Endometrial microvascular endothelial cells (primary cell): ENCODE measurements at regions not wholly inside any gene's neighbourhood (a gene's known extent, or its start where the extent isn't known, plus 50 kb on each side); places are given as distances from the start of the nearest gene placed in this dataset.

Experiments used
- in situ Hi-C: cut with HindIII; loops from 2 replicates; pipeline ENCODE4 v1.10.0; 2017; ENCODE audit warnings: low sequenced_read_pairs, low pct_unique_long_range_greater_than_20kb; ENCODE audit errors: inconsistent ontology term

- in situ Hi-C loops: no loop called here
Observed at GRCh38 chr9:14560194-14560593, 133.0 kb downstream of the ZDHHC21 start.

DNA sequence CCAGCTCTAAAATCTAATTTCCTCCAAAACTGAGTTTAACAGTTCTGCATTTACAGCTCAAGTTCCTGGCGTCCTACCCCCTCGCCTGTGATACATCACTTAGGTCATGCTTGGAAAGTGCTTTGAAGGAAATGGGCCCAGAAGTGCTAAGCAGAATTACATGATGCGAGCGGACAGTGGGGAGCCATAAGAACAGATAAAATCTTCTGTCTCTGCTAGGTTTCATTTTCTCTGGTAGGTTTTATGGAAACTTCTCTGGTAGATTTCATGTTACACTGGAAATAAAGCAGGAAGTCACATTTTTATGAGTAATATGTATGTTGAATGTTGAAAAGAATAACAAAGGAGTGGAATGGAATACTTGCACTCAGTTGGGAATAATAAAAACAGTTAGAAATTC, 138.3 kb downstream of the ZDHHC21 start:
- in situ Hi-C loops: no loop called here

DNA sequence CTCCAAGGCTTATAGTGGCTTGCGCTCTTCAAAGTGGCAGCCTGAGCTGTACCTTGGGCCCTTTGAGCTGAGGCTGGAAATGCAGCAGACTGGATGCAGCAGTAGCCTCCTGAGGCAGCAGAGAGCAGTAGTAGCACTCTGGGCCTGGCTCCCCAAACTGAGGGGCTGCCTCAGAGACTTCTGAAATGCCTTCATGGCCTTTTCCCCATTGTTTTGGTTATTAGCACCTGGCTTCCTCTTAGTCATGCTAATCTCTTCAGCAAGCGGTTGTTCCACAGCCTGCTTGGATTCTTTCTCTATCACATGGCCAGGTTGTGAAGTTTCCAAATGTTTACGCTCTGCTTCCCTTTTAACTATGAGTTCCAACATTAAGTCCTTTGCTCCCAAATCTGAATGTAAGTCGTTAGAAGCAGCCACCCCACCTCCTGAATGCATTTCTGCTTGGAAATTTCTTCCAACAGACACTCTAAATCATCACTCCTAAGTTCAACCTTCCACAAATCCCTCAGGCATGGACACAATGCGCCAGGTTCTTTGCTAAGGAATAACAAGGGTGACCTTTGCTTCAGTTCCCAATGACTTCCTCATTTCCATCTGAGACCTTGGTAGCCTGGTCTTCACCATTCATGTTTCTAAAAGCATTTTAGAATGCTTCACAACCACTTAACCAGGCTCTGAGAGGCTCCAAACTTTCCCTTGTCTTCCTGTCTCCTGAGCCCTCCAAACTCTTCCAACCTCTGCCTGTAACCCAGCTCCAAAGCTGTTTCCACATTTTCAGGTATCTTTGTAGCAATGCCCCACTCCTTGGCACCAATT, 145.8 kb downstream of the ZDHHC21 start:
- in situ Hi-C loops: no loop called here

- in situ Hi-C loops: no loop called here
Observed at GRCh38 chr9:14546693-14547092, 146.5 kb downstream of the ZDHHC21 start.

- in situ Hi-C loops: no loop called here
Observed at GRCh38 chr9:14542071-14542470, 151.2 kb downstream of the ZDHHC21 start.

GRCh38 chr9:14538526-14538925, 154.7 kb downstream of the ZDHHC21 start:
- in situ Hi-C loops: no loop called here

DNA sequence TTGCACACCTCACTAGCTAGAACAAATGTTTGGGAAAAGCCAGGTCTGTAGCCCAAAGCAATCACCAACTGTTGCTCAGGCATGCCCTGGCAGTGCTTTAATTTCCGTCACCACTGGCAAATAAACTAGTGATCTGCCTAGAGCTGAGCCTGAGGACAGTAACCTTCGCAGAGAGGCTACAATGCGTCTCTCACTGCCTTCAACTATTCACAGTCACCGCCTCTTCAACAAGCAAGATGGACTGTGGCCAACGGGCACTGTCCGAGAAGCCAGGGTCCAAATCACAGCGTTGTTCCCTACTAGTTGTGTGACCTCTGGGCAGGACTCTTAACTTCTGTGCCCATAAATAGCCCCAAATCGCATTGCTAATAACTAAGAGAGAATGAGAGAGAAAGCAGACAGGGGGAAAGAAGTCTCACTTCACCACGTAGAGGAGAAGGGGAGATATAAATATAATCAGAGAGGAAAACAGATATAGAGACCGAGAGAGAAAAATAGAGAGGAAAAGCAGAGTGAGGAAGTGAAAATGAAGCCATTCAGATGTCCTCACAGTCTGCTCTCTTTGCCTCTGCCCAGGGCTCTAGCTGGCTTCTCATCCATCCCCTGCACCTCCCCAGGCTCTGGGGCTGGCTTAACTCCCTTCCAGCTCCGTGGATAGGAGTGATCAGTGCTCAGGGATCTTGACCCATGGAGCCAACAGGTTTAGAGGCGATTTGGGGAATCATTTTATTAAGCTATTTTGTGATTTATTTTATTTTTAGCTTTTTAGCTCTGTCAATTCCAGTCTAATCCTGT, 157.9 kb downstream of the ZDHHC21 start:
- in situ Hi-C loops: no loop called here

DNA sequence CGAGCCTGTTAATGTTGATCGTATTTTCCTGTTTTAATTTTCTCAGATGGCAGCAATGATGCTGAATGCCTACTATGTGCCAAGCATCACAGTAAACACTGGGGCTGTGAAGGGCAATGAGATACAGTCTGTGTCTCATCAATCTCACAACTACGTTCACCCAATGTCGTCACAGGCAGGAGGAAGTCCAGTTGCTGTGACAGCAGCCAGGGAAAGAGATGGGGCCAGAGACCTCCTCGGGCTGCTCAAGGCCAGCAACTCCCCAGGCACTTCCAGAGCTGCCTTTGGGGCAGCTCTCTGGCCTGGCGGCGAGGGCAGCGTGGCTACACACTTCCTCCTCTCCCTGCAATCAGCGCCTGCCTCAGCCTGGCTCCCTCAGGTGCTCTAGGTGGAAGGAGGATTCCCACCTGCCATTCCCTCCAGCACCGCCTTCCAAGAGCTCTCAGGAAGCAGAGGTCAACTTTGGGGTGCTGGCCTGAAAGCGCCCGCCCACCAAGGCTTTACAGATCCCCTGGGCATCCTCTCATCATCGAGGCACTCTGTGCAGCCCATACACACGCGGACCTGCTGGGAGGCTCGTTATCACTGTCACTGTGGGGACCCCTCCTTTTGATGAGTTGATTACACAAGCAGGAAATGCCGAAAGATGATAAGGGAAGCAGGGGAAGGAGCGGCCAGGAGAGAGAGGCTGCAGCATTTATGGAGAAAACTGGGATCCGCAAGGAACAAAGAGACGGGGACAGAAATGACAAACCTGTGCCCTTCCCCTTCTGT, 159.2 kb downstream of the ZDHHC21 start:
- in situ Hi-C loops: no loop called here

GRCh38 chr9:14532456-14533115, 160.6 kb downstream of the ZDHHC21 start:
- in situ Hi-C loops: no loop called here

DNA sequence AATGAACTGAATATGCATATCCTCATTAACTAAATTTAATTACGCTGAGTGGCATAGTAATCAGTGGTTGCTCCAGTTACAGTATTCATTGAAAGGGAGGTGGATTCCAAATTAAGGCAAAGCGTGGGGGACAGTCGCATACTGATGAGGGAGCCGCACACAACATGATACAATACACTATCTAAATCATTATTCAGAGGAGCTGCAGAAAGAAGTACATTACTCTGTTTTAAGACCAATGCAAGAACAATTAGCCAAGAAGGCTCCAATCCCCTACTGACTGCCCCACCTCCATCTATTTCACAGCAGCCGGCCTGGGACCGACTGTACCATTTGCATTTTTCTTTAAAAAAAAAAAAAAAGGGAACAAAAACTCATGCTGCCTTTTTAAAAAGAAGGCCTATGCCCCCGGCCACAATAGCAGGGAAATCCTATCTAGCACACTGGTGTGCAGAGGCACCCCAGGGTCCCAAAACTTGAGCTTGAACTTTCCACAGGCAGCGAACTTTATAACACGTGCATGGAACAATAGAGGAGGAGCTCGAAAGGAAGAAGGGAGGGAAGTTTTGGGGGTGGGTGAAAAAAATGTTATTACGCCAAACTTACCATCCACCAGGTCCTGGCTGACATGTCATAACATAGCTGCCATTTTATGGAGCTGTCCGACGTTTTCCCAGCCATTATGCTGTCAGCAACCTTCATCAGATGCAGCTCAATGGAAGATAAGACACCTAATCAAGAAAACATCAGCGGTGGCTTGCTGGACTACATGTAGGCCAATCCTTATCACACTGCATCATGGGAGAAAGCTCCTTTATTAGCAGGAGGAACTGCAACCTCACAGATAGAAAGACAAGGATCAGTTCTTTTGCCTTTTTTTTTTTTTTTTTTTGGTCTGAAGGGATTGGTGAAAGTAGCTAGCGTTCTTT, 161.6 kb downstream of the ZDHHC21 start:
- in situ Hi-C loops: no loop called here

GRCh38 chr9:14530841-14531240, 162.4 kb downstream of the ZDHHC21 start:
- in situ Hi-C loops: no loop called here

GRCh38 chr9:14530366-14530765, 162.9 kb downstream of the ZDHHC21 start:
- in situ Hi-C loops: no loop called here

- in situ Hi-C loops: no loop called here
Observed at GRCh38 chr9:14529629-14530028, 163.6 kb downstream of the ZDHHC21 start.

DNA sequence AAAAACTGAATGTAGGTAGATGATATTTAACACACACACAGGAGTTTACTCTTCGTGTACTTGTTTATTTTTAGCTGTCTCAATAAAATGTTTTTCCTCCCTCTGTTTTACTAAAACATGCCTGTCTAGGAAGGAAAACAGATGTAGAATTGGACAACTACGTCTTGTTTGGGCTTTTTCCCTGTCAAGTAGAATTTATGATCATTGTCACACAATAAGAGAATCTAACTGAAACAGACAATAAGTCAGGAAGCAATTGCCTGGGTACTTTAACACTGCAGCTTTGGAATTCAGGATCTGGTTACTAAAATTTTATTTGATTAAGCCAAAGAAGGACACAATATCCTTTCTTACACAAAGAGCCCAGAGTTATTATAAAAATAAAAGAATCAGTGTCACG, 164.2 kb downstream of the ZDHHC21 start:
- in situ Hi-C loops: no loop called here

DNA sequence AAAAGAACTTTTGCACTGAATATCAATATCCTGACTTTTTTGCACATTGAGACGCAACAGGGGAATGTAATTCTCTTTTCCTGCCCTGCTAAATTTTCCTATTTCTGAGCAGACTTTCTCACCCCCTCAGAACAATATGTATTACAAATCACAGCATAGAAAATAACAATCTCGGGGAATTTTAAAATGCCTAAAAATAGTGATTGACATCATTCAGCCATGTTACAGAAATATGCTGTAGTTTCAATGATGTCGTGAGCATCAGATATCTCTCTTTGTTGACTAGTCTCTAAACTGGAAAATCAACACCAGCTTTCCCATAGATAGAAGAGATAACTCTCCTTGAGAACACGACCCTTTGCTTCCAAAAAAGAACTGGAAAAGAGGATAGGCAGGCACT, 166.7 kb downstream of the ZDHHC21 start:
- in situ Hi-C loops: no loop called here

DNA sequence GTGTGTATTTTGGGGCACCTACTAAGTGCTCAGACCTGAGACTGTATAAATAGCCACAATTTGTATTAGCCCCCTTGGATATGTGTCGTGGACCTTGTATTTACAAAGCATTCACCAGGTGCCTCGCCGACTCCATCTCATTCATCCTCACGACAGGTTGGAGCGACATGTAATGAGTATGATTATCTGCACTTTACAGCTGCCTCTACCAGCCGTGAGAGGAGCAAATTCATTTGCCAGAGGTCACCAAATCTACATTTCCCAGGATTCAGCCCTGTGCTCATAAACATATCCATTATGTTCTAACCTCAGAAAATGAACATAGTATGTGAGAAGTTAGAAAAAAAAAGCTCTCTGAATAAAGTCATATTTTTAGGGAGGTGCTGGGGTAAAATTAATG, 167.4 kb downstream of the ZDHHC21 start:
- in situ Hi-C loops: no loop called here

DNA sequence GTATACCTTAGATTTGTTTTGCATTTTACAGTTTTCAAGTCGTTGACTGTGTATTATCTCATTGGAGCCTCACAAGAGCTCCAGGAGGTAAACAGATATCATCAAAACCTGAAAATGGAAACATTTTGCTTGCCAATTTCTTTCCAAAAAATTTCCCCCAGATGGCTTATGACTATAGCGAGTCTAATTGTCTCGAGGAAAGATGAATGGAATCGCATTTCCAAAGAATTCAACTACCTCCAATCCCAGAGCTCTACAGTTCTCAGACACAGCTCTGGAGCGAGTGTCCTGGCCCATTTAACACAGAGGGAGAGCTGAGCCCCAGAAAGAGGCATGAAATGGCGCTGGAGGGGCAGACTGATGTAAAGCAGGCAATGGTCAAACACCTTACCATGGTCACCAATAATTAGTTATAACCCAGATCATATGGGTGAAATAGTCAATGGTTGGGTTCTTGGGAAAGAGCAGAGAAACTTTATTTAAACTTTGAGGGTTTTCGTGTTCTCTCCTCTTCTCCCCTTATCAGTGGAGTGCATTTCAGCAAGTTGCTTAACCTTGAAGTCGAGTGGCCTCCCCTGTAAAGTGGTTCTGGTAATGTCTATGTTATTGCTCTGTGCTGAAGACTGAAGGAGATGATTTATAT, 168.2 kb downstream of the ZDHHC21 start:
- in situ Hi-C loops: no loop called here

- in situ Hi-C loops: no loop called here
Observed at GRCh38 chr9:14523545-14523944, 169.7 kb downstream of the ZDHHC21 start.
